Astrocyte (in vitro differentiated cells and primary cell): ENCODE measurements at regions not wholly inside any gene's neighbourhood (a gene's known extent, or its start where the extent isn't known, plus 50 kb on each side); places are given as distances from the start of the nearest gene placed in this dataset.

ENCODE experiments used
- EZH2 ChIP-seq: IDR thresholded peaks from 2 replicates; pipeline ENCODE4 v1.6.1; 2012; ENCODE audit warnings: mild to moderate bottlenecking, low read length, inconsistent platforms; ENCODE audit not compliant: insufficient read depth
- TF ChIP-seq, protein P1 (sequence below): IDR thresholded peaks from 2 replicates; pipeline ENCODE4 v1.5.1; 2011; ENCODE audit warnings: low read depth, mild to moderate bottlenecking, inconsistent platforms, low read length, moderate library complexity; ENCODE audit not compliant: insufficient read depth

DNA sequence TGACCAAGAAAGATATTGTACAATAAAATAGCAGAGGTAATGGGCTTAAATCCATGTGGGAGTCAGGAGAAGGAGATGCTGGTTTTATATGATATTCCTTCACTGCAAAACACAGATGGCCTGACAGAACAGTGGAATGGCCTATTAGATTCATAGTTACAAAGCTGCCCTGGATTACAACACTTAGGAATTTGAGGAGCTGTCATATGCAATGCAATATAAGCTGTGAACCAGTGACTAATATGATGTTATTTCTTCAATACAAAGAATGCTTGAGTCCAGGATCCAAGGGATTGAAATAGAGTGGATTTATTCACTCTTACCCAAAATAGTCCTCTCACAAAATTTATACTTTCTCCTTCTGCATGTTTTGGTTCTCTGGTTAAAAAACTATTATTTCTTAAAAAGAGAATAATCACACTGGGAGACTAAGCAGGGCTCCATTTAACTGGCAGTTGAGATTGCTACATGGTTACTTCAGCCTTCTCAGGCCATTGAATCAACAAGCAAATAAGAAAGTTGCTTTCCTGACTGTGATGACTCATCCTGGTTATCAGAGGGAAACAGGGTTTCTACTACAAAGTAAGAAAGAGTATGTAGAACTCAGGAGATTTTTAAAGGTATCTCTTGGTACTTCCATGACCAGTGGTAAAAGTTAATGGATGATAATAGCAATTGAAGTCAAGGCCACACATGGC lies 79.8 kb upstream of the ZPLD1 start:
- TF ChIP-seq, protein P1, sequence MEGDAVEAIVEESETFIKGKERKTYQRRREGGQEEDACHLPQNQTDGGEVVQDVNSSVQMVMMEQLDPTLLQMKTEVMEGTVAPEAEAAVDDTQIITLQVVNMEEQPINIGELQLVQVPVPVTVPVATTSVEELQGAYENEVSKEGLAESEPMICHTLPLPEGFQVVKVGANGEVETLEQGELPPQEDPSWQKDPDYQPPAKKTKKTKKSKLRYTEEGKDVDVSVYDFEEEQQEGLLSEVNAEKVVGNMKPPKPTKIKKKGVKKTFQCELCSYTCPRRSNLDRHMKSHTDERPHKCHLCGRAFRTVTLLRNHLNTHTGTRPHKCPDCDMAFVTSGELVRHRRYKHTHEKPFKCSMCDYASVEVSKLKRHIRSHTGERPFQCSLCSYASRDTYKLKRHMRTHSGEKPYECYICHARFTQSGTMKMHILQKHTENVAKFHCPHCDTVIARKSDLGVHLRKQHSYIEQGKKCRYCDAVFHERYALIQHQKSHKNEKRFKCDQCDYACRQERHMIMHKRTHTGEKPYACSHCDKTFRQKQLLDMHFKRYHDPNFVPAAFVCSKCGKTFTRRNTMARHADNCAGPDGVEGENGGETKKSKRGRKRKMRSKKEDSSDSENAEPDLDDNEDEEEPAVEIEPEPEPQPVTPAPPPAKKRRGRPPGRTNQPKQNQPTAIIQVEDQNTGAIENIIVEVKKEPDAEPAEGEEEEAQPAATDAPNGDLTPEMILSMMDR: no peak
- TF ChIP-seq EZH2: no peak
